ENCODE measurements at regions not wholly inside any gene's neighbourhood (a gene's known extent, or its start where the extent isn't known, plus 50 kb on each side); places are given as distances from the start of the nearest gene placed in this dataset.
"Not testable (repeated sequence)": the region's sequence is repeated elsewhere in the genome, so short reads cannot be mapped to it uniquely, and the experiment has no call there.

- no peak for ATAC-seq
- intact Hi-C loops (cut with DNase I) = no loop called here
- H3K9me3 ChIP-seq = no peaks in the 10 kb centered on the region
- H3K4me3 ChIP-seq = no peak overlapping the region
- H3K27ac ChIP-seq = no peak overlapping the region
- no peak for DNase-seq
- WGBS, 4 donors = 46 to 60% (median 53%) methylated on average over 4 of the region's 4 CpGs
- no peak for TF ChIP-seq POLR2A (IDR thresholded peaks at IDR 0.05)
- TF ChIP-seq CTCF (IDR thresholded peaks at IDR 0.05) = no peak
- H3K27me3 ChIP-seq = peaks cover 0 to 8% (median 0%) of the 10 kb centered on the region in 9 donors
- no peaks in the 10 kb centered on the region for H3K4me1 ChIP-seq
- H3K36me3 ChIP-seq = no peaks in the 10 kb centered on the region
These were observed 223.1 kb upstream of the CAND1 start for GRCh38 chr12:67046062-67046461.

GRCh38 chr12:67047634-67048033, 221.5 kb upstream of the CAND1 start:
- Histone ChIP-seq H3K4me1 (no peaks in the 10 kb centered on the region), H3K27me3 (peaks cover 0 to 8% (median 0%) of the 10 kb centered on the region in 9 donors), H3K36me3 (no peaks in the 10 kb centered on the region), H3K27ac (no peak overlapping the region), H3K9me3 (no peaks in the 10 kb centered on the region), H3K4me3 (no peak overlapping the region)
- intact Hi-C loops (cut with DNase I) = no loop called here
- no peak for TF ChIP-seq POLR2A (IDR thresholded peaks at IDR 0.05)
- no peak for TF ChIP-seq CTCF (IDR thresholded peaks at IDR 0.05)
- ATAC-seq (no peak), DNase-seq (no peak)
- WGBS, 4 donors = 84 to 94% (median 90%) methylated on average over 2 of the region's 2 CpGs

GRCh38 chr12:67048371-67048770, 220.8 kb upstream of the CAND1 start:
- Histone ChIP-seq H3K27ac (no peak overlapping the region), H3K36me3 (no peaks in the 10 kb centered on the region), H3K27me3 (peaks cover 0 to 12% (median 0%) of the 10 kb centered on the region in 9 donors), H3K4me3 (no peak overlapping the region), H3K9me3 (no peaks in the 10 kb centered on the region), H3K4me1 (no peaks in the 10 kb centered on the region)
- no peak for ATAC-seq
- WGBS, 4 donors = 79 to 88% (median 83%) methylated on average over 5 of the region's 5 CpGs
- no peak for DNase-seq
- no peak for TF ChIP-seq POLR2A (IDR thresholded peaks at IDR 0.05)
- TF ChIP-seq CTCF (IDR thresholded peaks at IDR 0.05) = no peak
- intact Hi-C loops (cut with DNase I) = no loop called here

GRCh38 chr12:67049199-67049598, 220.0 kb upstream of the CAND1 start:
- 71 to 74% (median 72%) methylated on average over 4 of the region's 4 CpGs for WGBS, 4 donors
- intact Hi-C loops (cut with DNase I); H3K4me3 ChIP-seq; H3K4me1 ChIP-seq; H3K27ac ChIP-seq; H3K36me3 ChIP-seq; ATAC-seq; H3K9me3 ChIP-seq; DNase-seq: not testable (repeated sequence)
- H3K27me3 ChIP-seq = peaks cover 0 to 15% (median 0%) of the 10 kb centered on the region in 9 donors

GRCh38 chr12:67052981-67053380, 216.2 kb upstream of the CAND1 start:
- Histone ChIP-seq H3K27ac (no peak overlapping the region), H3K27me3 (peaks cover 0 to 14% (median 0%) of the 10 kb centered on the region in 9 donors), H3K4me1 (no peaks in the 10 kb centered on the region), H3K4me3 (no peak overlapping the region), H3K36me3 (no peaks in the 10 kb centered on the region), H3K9me3 (no peaks in the 10 kb centered on the region)
- intact Hi-C loops (cut with DNase I) = no loop called here
- ATAC-seq (no peak), DNase-seq (no peak)
- TF ChIP-seq POLR2A (IDR thresholded peaks at IDR 0.05) (no peak), CTCF (IDR thresholded peaks at IDR 0.05) (no peak)
